ENCODE measurements at regions not wholly inside any gene's neighbourhood (a gene's known extent, or its start where the extent isn't known, plus 50 kb on each side); places are given as distances from the start of the nearest gene placed in this dataset.

GRCh38 chr4:184955636-184956035, 62.7 kb upstream of the HELT start:
- Histone ChIP-seq H3K4me3 (no peak overlapping the region), H3K27ac (no peak overlapping the region), H3K36me3 (no peaks in the 10 kb centered on the region), H3K27me3 (no peaks in the 10 kb centered on the region), H3K9me3 (no peaks in the 10 kb centered on the region), H3K4me1 (no peaks in the 10 kb centered on the region)
- no peak for DNase-seq
- TF ChIP-seq POLR2A (IDR thresholded peaks at IDR 0.05) = no peak

GRCh38 chr4:184957446-184958115, 60.7 kb upstream of the HELT start:
- Histone ChIP-seq H3K36me3 (no peaks in the 10 kb centered on the region), H3K4me1 (no peaks in the 10 kb centered on the region), H3K27ac (no peak overlapping the region), H3K4me3 (no peak overlapping the region), H3K9me3 (no peaks in the 10 kb centered on the region), H3K27me3 (no peaks in the 10 kb centered on the region)
- TF ChIP-seq, protein P1, sequence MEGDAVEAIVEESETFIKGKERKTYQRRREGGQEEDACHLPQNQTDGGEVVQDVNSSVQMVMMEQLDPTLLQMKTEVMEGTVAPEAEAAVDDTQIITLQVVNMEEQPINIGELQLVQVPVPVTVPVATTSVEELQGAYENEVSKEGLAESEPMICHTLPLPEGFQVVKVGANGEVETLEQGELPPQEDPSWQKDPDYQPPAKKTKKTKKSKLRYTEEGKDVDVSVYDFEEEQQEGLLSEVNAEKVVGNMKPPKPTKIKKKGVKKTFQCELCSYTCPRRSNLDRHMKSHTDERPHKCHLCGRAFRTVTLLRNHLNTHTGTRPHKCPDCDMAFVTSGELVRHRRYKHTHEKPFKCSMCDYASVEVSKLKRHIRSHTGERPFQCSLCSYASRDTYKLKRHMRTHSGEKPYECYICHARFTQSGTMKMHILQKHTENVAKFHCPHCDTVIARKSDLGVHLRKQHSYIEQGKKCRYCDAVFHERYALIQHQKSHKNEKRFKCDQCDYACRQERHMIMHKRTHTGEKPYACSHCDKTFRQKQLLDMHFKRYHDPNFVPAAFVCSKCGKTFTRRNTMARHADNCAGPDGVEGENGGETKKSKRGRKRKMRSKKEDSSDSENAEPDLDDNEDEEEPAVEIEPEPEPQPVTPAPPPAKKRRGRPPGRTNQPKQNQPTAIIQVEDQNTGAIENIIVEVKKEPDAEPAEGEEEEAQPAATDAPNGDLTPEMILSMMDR (IDR thresholded peaks at IDR 0.05) = no peak
- TF ChIP-seq POLR2A (IDR thresholded peaks at IDR 0.05) = no peak
- DNase-seq = no peak

- H3K9me3 ChIP-seq = no peaks in the 10 kb centered on the region
- no peak overlapping the region for H3K4me3 ChIP-seq
- no peaks in the 10 kb centered on the region for H3K36me3 ChIP-seq
- TF ChIP-seq, protein P1 (IDR thresholded peaks at IDR 0.05) = no peak
- TF ChIP-seq POLR2A (IDR thresholded peaks at IDR 0.05) = no peak
- H3K4me1 ChIP-seq = no peaks in the 10 kb centered on the region
- no peak overlapping the region for H3K27ac ChIP-seq
- no peaks in the 10 kb centered on the region for H3K27me3 ChIP-seq
- DNase-seq = no peak
These were observed 60.0 kb upstream of the HELT start for GRCh38 chr4:184958127-184958922.

DNA sequence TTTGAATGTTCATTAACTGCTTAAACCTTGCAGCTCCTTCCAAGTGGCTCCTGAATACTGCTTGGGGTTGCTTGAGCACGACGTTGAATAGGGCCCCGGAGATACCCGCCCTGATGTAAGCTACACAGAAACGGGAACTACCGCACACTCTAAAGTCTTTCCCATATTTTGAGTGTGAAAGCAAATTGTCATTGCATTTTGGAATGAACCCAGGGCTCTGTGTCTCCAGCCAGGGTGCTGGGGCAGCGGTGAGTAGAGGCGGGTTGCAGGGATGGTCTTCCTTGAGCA, 59.4 kb upstream of the HELT start:
- Histone ChIP-seq H3K4me1 (no peaks in the 10 kb centered on the region), H3K27me3 (no peaks in the 10 kb centered on the region), H3K4me3 (no peak overlapping the region), H3K27ac (no peak overlapping the region), H3K9me3 (no peaks in the 10 kb centered on the region), H3K36me3 (no peaks in the 10 kb centered on the region)
- TF ChIP-seq, protein P1 (IDR thresholded peaks at IDR 0.05) = no peak
- no peak for TF ChIP-seq POLR2A (IDR thresholded peaks at IDR 0.05)
- no peak for DNase-seq

- H3K4me3 ChIP-seq = no peak overlapping the region
- no peaks in the 10 kb centered on the region for H3K36me3 ChIP-seq
- no peaks in the 10 kb centered on the region for H3K27me3 ChIP-seq
- TF ChIP-seq, protein P1 (IDR thresholded peaks at IDR 0.05) = no peak
- TF ChIP-seq POLR2A (IDR thresholded peaks at IDR 0.05) = no peak
- no peak for DNase-seq
- H3K9me3 ChIP-seq = no peaks in the 10 kb centered on the region
- no peak overlapping the region for H3K27ac ChIP-seq
- H3K4me1 ChIP-seq = no peaks in the 10 kb centered on the region
These were observed 59.0 kb upstream of the HELT start for GRCh38 chr4:184959309-184959708.

GRCh38 chr4:184959786-184960185, 58.5 kb upstream of the HELT start:
- no peaks in the 10 kb centered on the region for H3K27me3 ChIP-seq
- H3K9me3 ChIP-seq = no peaks in the 10 kb centered on the region
- no peak for TF ChIP-seq POLR2A (IDR thresholded peaks at IDR 0.05)
- TF ChIP-seq, protein P1 (IDR thresholded peaks at IDR 0.05) = no peak
- H3K36me3 ChIP-seq = no peaks in the 10 kb centered on the region
- H3K4me3 ChIP-seq = no peak overlapping the region
- H3K27ac ChIP-seq = no peak overlapping the region
- no peak for DNase-seq
- no peaks in the 10 kb centered on the region for H3K4me1 ChIP-seq
